NB4 (cell line): ENCODE measurements at regions not wholly inside any gene's neighbourhood (a gene's known extent, or its start where the extent isn't known, plus 50 kb on each side); places are given as distances from the start of the nearest gene placed in this dataset.

Experiments used
- DNase-seq: peaks from one replicate; pipeline ENCODE4 v3.0.0; 2010; ENCODE audit warnings: low read depth
- H3K4me3 ChIP-seq: one replicate; pipeline ENCODE4 v1.5.1; 2011; ENCODE audit warnings: mild to moderate bottlenecking, low read depth, low read length, moderate library complexity
- MYC ChIP-seq: IDR thresholded peaks from 2 replicates; pipeline ENCODE4 v1.6.1; 2011; ENCODE audit warnings: low read depth, low read length
- POLR2A ChIP-seq: IDR thresholded peaks from 2 replicates; pipeline ENCODE4 v1.6.1; 2011; ENCODE audit warnings: mild to moderate bottlenecking; ENCODE audit not compliant: insufficient read length; ENCODE audit errors: extremely low read depth
- TF ChIP-seq, protein P1 (sequence below): IDR thresholded peaks from one replicate; pipeline ENCODE4 v1.5.1; 2012; ENCODE audit warnings: low read depth, low read length
- TF ChIP-seq, protein P2 (sequence below): IDR thresholded peaks from 2 replicates; pipeline ENCODE4 v1.6.1; 2011; ENCODE audit warnings: low read depth, low read length

DNA sequence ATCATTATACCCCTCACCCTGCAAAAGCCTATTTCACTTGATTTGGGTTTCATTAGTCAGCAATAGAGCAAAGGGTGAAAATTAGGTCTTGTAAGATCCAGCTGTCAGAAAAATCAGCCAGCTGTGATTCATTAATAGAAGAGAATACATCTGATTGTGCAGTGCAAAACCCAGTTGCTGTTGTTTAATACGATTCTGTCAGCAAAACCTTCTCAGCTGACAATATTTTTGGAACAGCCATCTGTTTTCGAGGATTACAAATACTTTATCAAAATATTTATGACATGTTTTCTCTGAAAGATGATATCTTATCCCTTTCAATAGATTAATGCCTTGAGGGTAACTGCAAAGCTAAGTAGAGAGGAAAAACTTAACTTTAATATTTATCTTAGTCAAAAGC is 1354.0 kb upstream of the RAG2 start:
- no peak overlapping the region for H3K4me3 ChIP-seq
- DNase-seq = no peak
- TF ChIP-seq POLR2A (no peak), MYC (no peak)
- TF ChIP-seq, protein P1, sequence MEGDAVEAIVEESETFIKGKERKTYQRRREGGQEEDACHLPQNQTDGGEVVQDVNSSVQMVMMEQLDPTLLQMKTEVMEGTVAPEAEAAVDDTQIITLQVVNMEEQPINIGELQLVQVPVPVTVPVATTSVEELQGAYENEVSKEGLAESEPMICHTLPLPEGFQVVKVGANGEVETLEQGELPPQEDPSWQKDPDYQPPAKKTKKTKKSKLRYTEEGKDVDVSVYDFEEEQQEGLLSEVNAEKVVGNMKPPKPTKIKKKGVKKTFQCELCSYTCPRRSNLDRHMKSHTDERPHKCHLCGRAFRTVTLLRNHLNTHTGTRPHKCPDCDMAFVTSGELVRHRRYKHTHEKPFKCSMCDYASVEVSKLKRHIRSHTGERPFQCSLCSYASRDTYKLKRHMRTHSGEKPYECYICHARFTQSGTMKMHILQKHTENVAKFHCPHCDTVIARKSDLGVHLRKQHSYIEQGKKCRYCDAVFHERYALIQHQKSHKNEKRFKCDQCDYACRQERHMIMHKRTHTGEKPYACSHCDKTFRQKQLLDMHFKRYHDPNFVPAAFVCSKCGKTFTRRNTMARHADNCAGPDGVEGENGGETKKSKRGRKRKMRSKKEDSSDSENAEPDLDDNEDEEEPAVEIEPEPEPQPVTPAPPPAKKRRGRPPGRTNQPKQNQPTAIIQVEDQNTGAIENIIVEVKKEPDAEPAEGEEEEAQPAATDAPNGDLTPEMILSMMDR = no peak
- TF ChIP-seq, protein P2, sequence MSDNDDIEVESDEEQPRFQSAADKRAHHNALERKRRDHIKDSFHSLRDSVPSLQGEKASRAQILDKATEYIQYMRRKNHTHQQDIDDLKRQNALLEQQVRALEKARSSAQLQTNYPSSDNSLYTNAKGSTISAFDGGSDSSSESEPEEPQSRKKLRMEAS = no peak

DNA sequence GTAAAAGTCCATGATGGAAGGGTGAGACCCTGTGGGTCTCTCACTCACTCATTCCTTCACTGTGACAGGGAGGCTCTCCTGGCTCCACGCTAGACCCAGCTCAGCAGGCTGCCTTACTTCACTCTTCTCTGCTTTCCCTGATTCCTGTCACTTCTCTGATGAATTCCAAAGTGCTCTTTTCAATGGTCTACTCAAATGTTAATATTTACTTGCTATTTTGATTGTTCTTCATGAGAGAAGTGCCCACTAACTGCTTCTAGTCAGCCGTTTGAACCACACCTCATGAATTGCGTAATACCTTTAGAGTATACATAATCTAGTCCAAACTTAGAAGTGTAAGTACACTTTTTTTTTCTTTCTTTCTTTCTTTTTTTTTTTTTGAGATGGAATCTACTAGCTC is 1350.2 kb upstream of the RAG2 start:
- no peak overlapping the region for H3K4me3 ChIP-seq
- TF ChIP-seq, protein P1 = no peak
- TF ChIP-seq POLR2A (no peak), MYC (no peak)
- TF ChIP-seq, protein P2 = no peak
- no peak for DNase-seq

DNA sequence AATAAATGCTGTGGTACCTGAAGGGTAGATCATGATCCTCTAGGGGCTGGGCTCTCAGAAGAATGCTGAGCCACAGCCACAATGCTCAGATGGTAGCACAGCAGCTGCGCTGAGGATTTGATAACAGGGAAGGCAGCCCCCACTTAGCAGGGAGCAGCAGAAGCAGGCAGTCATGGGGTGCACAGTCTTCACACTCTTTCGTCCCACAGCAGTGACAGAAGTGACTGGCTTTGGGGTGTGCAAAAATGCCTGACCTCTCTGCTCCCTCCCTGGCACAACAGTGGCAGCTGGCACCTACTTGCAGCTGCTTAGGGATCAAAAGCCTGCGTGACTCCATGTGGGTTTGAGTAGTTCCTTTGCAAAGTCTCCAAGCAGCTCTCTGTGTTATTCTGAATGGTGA is 1349.8 kb upstream of the RAG2 start:
- TF ChIP-seq POLR2A = no peak
- TF ChIP-seq, protein P1 = no peak
- TF ChIP-seq, protein P2 = no peak
- no peak for TF ChIP-seq MYC
- H3K4me3 ChIP-seq = no peak overlapping the region
- DNase-seq = no peak

DNA sequence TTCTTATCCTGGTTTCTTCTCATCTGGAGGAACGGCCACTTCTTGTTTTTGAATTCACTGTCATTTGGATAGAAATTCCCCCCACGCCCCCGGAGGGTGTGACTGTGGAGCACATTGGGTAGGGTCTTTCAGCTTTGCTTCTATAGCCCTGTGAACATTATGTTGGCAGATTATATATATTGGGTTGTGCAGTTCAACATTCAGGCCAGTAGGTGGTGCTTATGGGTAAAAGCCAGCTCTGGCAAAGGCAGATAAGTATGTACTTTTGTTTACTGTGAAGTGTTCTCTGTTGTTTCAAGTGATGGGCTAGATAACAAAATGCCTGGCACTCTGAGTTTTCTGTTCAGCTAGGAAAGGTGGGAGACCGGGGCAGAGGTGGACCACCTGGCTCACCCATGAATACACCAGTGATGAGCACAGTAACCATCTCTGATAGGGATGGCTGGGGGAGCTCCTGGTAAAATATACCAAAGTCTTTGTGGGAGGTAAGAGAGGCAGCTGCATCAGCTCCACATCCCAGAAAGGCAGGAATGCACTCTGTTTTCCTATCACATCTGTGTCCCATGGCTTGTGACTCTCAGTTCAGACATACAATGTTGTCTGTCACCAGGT is 1348.2 kb upstream of the RAG2 start:
- peak; percentile 56 for DNase-seq
- H3K4me3 ChIP-seq = no peak overlapping the region

DNA sequence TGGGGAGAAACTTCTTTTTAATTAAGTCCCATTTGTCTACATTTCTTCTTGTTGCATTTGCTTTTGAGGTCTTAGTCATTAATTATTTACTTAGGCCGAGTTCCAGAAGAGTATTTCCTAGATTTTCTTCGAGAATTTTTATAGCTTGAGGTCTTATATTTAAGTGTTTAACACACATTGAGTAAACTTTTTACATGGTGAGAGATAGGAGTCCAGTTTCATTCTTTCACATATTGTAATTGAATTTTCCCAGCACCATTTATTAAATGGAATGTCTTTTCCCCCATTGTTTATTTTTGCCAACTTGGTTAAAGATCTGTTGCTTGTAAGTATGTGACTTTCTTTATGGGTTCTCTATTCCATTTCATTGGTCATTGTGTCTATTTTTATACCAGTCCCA is 1344.0 kb upstream of the RAG2 start:
- TF ChIP-seq POLR2A = no peak
- TF ChIP-seq, protein P2 = no peak
- TF ChIP-seq MYC = no peak
- TF ChIP-seq, protein P1 = no peak
- no peak overlapping the region for H3K4me3 ChIP-seq
- DNase-seq = no peak

More for the DNA sequence above, 1348.2 kb upstream of the RAG2 start:
- TF ChIP-seq POLR2A (no peak), MYC (no peak)
- TF ChIP-seq, protein P1 = peak; percentile 70

DNA sequence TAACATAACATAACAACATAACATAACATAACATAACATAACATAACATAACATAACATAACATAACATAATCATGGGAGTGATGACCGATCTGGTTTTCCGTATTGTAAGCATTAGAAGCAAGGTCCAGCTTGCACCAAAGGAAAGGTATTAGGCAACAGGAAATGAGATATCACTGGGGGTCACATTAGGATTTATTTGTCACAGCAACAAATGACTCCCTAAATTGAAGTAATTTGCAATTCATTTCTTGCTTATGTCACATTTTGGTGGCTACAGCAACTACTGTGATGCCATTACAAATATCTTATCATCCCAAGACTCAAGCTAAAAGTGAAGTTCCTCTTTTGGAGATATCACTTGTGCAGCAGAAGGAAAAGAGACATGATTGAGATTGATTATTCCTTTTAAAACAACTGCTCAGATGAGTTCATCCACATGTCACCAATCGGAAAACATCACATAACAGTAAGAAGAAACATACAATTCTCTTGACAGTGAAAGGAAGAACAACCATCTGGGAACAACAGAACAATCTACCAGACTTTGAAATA is 1331.1 kb upstream of the RAG2 start:
- no peak for DNase-seq
- TF ChIP-seq POLR2A = no peak
- TF ChIP-seq, protein P2 = no peak
- TF ChIP-seq, protein P1 = no peak
- TF ChIP-seq MYC = no peak
- H3K4me3 ChIP-seq = no peak overlapping the region
